ENCODE measurements at regions not wholly inside any gene's neighbourhood (a gene's known extent, or its start where the extent isn't known, plus 50 kb on each side); places are given as distances from the start of the nearest gene placed in this dataset.
"Not testable (repeated sequence)": the region's sequence is repeated elsewhere in the genome, so short reads cannot be mapped to it uniquely, and the experiment has no call there.

DNA sequence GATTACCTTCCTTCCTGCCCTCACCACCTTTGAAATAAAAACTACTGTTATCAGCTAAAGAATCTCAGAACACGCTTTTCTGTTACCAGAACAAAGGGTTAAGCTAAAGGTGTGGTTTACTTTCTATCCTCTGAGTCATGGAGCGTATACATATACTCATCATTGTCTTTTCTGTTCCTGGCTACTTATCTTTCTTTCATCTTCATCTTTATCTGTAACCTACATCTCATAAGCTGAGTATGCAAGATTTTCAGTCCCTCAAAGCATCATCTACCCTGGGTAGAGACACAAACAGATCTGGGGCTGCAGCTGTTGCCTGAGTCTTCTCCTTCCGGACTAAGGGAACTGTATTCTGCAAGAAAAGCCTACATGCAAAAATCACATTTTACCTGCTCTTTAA is 75.6 kb downstream of the LMO4 start:
- DNase-seq (ENCODE audit: low read depth), result no peak
- TF ChIP-seq, protein P1, sequence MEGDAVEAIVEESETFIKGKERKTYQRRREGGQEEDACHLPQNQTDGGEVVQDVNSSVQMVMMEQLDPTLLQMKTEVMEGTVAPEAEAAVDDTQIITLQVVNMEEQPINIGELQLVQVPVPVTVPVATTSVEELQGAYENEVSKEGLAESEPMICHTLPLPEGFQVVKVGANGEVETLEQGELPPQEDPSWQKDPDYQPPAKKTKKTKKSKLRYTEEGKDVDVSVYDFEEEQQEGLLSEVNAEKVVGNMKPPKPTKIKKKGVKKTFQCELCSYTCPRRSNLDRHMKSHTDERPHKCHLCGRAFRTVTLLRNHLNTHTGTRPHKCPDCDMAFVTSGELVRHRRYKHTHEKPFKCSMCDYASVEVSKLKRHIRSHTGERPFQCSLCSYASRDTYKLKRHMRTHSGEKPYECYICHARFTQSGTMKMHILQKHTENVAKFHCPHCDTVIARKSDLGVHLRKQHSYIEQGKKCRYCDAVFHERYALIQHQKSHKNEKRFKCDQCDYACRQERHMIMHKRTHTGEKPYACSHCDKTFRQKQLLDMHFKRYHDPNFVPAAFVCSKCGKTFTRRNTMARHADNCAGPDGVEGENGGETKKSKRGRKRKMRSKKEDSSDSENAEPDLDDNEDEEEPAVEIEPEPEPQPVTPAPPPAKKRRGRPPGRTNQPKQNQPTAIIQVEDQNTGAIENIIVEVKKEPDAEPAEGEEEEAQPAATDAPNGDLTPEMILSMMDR (conservative IDR thresholded peaks at IDR 0.05; ENCODE audit: control insufficient read depth, insufficient read depth, low read depth, low read length), result no peak

DNA sequence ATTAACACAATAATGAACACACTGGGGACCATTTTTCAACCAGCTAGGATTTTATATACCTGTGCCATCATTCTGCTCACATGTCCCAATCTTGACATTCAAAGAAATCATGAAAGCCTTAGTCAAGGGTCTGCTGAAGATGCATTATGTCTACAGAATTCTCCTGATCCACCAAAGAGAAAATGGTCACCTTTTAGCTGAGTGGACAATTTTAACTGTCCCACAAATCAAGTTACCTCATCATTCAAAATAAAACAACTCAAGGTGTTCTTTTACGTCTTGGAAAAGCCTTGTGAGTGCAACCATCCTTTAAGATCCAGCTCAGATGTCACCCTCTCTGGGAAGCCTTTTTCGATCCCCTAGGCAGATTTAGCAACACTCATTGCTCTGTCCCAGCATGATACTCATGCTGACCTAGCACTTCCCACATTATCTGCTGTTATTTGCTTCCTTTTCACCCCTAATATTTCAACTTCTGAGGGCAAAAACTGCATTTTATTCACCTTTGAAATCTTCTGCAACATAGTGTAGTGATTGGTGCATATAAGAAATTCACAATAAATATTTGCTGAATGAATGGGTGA is 80.1 kb downstream of the LMO4 start:
- no peak overlapping the region for H3K4me3 ChIP-seq (ENCODE audit: control insufficient read depth, low read depth, low read length)
- DNase-seq (ENCODE audit: low read depth), result no peak
- TF ChIP-seq, protein P1 (conservative IDR thresholded peaks at IDR 0.05; ENCODE audit: control insufficient read depth, insufficient read depth, low read depth, low read length), result no peak

More for the DNA sequence above, 75.6 kb downstream of the LMO4 start:
- H3K4me3 ChIP-seq (ENCODE audit: control insufficient read depth, low read depth, low read length), result no peak overlapping the region

DNA sequence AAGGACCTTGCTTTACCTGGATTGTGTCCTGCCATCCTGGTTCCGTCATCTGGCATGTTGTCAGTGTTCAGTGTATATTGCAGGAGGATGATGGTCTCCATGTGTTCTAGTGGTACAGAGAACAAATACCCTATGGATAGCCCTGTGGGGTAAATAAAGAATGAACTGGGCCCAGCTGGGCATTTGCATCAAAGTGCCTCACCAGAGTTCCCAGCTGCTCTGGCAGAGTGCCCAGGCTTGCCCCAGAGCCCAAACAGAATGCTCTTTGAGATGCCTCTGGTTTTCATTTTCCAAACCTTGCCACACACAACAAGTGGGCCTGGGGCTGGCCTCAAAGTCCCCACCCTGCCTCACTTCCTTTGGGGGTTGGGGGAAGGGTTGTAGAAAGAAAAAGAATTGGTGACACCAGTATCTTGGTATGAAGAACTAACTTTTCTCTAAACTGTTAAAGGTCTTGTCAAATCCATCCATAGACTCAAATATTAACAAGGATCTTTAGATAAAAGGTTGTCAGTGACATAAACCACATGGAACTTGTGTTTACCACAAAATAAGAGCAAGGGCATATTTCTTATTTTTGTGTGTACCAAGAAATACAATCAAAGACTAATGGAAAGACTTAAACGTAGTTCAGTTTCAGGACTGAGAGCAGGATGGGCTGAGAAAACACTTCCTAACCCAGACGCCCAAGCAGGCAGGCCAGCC is 82.2 kb downstream of the LMO4 start:
- TF ChIP-seq, protein P1 (conservative IDR thresholded peaks at IDR 0.05; ENCODE audit: control insufficient read depth, insufficient read depth, low read depth, low read length), result no peak
- H3K4me3 ChIP-seq (ENCODE audit: control insufficient read depth, low read depth, low read length), result no peak overlapping the region
- no peak for DNase-seq (ENCODE audit: low read depth)

DNA sequence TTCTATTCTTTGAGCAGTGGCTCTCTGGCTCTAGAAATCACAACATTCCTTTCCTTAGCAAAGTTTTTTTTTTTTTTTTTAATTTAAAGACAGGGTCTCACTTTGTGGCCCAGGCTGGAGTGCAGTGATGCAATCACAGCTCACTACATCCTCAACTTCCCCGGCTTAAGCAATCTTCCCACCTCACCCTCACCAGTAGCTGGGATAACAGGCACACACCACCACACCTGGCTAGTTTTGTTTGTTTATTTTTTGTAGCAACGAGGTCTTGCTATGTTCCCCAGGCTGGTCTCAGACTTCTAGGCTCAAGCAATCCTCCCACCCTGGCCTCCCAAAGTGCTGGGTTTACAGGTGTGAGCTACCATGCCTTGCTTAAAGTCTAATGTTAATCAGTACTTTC is 85.2 kb downstream of the LMO4 start:
- not testable (repeated sequence) for DNase-seq (ENCODE audit: low read depth); H3K4me3 ChIP-seq (ENCODE audit: control insufficient read depth, low read depth, low read length)

DNA sequence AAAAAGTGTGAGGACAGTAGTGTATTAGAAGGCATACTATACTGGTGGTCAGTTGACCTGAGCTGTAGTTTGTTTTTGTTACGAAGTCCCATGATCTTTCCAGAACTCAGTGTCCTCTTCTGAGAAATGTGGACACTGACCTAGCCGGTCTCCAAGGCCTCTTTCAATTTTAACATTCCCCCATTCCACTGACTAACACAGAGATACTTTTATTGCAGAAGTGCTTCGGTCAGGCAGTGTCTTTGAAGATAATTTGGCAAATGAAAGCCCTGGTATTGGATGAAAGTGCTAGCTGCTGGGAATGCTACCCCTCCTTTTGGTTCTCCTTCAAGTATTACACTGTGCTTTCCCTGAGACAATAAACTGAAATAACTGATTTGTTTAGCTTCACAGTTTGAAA is 89.4 kb downstream of the LMO4 start:
- TF ChIP-seq, protein P1 (conservative IDR thresholded peaks at IDR 0.05; ENCODE audit: control insufficient read depth, insufficient read depth, low read depth, low read length), result no peak

DNA sequence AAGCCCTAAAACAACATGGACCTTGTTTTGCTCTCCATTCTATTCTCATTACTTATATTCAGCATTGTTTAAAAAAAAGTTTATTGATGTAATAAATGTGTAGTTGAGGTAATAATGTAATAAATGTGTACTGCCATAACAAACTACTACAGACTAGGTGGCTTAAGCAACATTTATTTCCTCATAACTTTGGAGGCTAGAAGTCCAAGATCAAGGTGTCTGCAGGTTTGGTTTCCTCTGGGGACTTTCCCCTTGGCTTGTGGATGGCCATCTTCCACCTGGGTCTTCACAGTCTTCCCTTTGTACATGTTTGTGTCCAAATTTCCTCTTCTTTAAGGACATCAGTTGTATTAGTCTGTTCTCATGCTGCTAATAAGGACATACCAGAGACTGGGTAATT is 93.1 kb downstream of the LMO4 start:
- DNase-seq (ENCODE audit: low read depth), result no peak
- TF ChIP-seq, protein P1 (conservative IDR thresholded peaks at IDR 0.05; ENCODE audit: control insufficient read depth, insufficient read depth, low read depth, low read length), result no peak

More for the DNA sequence above, 89.4 kb downstream of the LMO4 start:
- no peak overlapping the region for H3K4me3 ChIP-seq (ENCODE audit: control insufficient read depth, low read depth, low read length)
- DNase-seq (ENCODE audit: low read depth), result no peak

DNA sequence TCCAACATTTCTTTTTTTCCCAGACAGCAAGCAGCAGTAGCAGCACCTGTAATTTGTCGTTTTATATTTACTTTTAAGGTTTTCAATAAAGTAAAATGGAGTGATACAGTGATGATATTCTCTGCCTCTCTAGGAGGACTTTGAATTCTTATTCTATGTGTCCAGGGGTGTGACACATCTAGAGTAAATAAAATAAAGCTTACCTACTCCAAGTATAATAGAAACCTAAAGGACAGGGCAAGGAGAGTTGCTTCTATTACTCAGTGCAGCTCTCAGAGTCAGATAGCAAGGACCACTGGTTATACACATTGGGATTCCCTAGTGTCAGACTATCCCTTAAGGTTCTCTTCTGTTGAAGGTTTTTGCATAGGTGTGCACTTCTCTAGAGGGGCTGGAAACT is 95.9 kb downstream of the LMO4 start:
- H3K4me3 ChIP-seq (ENCODE audit: control insufficient read depth, low read depth, low read length), result no peak overlapping the region
- TF ChIP-seq, protein P1 (conservative IDR thresholded peaks at IDR 0.05; ENCODE audit: control insufficient read depth, insufficient read depth, low read depth, low read length), result no peak
- no peak for DNase-seq (ENCODE audit: low read depth)

More for the DNA sequence above, 93.1 kb downstream of the LMO4 start:
- no peak overlapping the region for H3K4me3 ChIP-seq (ENCODE audit: control insufficient read depth, low read depth, low read length)

All from fibroblast of mammary gland (primary cell).